HS-27A (cell line): ENCODE measurements at regions not wholly inside any gene's neighbourhood (a gene's known extent, or its start where the extent isn't known, plus 50 kb on each side); places are given as distances from the start of the nearest gene placed in this dataset.
A peak's percentile ranks its signal among the peaks of the same experiment; 100 is the strongest.
"Not testable (repeated sequence)": the region's sequence is repeated elsewhere in the genome, so short reads cannot be mapped to it uniquely, and the experiment has no call there.

Source experiments
- DNase-seq: peaks from one replicate; pipeline ENCODE4 v3.0.0-alpha.2; 2012; ENCODE audit warnings: low read depth, missing footprints

- DNase-seq: not testable (repeated sequence)
Measured at GRCh38 chr16:29294951-29295795, 111.3 kb downstream of the NPIPB11 start.

- DNase-seq: not testable (repeated sequence)
Measured at GRCh38 chr16:29294400-29294933, 112.0 kb downstream of the NPIPB11 start.

GRCh38 chr16:29293545-29293944 lies 113.0 kb downstream of the NPIPB11 start:
- DNase-seq: not testable (repeated sequence)

GRCh38 chr16:29292952-29293471 lies 113.5 kb downstream of the NPIPB11 start:
- DNase-seq: not testable (repeated sequence)

GRCh38 chr16:29291329-29292271 lies 114.9 kb downstream of the NPIPB11 start:
- not testable (repeated sequence) for DNase-seq

- DNase-seq: peak; percentile 79
Measured at GRCh38 chr16:29290631-29291247, 115.8 kb downstream of the NPIPB11 start.

- DNase-seq: not testable (repeated sequence)
Measured at GRCh38 chr16:29289516-29290239, 116.8 kb downstream of the NPIPB11 start.

GRCh38 chr16:29288711-29289474 lies 117.6 kb downstream of the NPIPB11 start:
- DNase-seq: not testable (repeated sequence)

- not testable (repeated sequence) for DNase-seq
Measured at GRCh38 chr16:29287871-29288535, 118.5 kb downstream of the NPIPB11 start.

- DNase-seq: not testable (repeated sequence)
Measured at GRCh38 chr16:29287246-29287645, 119.3 kb downstream of the NPIPB11 start.

GRCh38 chr16:29286796-29287195 lies 119.7 kb downstream of the NPIPB11 start:
- not testable (repeated sequence) for DNase-seq

GRCh38 chr16:29286161-29286560 lies 120.3 kb downstream of the NPIPB11 start:
- not testable (repeated sequence) for DNase-seq

- not testable (repeated sequence) for DNase-seq
Measured at GRCh38 chr16:29285151-29285885, 121.2 kb downstream of the NPIPB11 start.

- DNase-seq: not testable (repeated sequence)
Measured at GRCh38 chr16:29284723-29285122, 121.8 kb downstream of the NPIPB11 start.

- not testable (repeated sequence) for DNase-seq
Measured at GRCh38 chr16:29284159-29284558, 122.4 kb downstream of the NPIPB11 start.

GRCh38 chr16:29278097-29278871 lies 128.2 kb downstream of the NPIPB11 start:
- DNase-seq: not testable (repeated sequence)

GRCh38 chr16:29276446-29276845 lies 130.1 kb downstream of the NPIPB11 start:
- not testable (repeated sequence) for DNase-seq
